Fibroblast of skin of right biceps (primary cell): ENCODE measurements at regions not wholly inside any gene's neighbourhood (a gene's known extent, or its start where the extent isn't known, plus 50 kb on each side); places are given as distances from the start of the nearest gene placed in this dataset.

Experiments
- DNase-seq: peaks from one replicate; pipeline ENCODE4 v3.0.0-alpha.2; 2013

GRCh38 chr4:133452678-133453077, 303.6 kb downstream of the PCDH10 start:
- no peak for DNase-seq

DNA sequence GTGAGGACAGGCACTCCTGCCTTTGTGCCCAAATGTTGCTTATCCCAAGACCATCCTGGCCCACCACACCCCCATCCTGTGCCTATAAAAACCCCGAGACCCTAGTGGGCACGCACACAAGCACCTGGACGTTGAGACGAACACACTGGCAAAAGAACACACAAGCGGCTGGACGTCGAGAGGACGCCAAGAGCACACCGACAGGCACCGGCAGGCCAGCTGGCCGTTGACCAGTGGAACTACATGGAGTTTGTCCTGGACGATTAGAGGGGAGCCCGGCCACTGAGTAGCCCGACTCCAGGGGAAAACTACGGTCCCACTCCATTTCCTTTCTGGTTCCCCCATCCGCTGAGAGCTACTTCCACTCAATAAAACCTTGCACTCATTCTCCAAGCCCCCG, 301.7 kb downstream of the PCDH10 start:
- DNase-seq: no peak

DNA sequence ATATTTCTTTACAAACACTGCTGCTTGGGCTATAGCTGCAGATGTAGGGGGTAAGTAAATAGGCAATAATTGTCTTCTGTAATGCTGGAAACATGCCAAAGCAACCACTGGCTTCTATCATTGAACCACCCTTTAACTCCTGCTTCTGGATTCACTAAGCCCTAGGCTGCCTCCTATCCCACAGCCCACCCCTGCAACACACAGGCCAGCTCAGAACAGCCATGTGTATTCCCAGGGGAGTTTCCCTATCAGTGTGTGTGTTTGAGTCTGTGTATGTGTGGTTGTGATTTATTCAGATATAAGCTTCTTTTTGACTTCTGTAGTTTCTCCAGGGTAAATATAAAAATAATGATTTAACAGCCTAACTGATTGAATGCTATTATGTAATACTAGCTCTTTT, 291.3 kb downstream of the PCDH10 start:
- DNase-seq: no peak

DNA sequence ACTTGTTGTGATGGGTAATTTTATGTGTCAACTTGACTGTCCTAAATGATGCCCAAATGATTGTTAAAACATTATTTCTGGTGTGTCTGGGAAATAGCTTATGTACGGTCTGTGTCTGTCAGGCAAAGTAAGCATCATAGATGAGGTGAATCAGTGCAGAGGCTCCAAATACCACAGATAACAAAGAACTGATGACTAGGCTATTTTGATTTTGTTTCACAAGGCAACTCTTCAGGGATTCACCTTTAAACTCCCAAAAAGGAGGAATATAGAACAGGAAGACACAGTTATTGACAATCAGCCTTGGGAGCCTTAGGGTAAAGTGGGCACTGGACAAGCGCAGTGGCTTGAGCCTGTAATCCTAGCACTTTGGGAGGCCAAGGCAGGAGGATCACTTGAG, 290.7 kb downstream of the PCDH10 start:
- DNase-seq: no peak

DNA sequence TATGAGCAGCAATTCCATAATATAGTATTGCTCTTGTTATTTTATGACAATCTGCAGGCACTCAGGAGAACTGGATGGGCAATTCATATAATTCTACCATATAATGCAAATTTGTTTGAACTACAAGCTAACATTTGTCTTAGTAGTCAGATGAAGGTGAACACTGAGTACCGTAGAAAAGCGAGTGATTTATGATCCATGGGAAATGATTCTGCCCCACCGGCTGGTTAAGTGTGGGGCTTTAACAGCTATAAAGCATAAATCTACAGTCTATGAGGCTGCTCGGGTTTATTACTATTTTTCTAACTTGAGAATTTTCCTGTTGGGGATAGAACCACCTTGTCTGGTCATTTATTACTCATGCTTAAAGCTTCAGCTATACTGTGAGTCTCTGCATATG, 275.5 kb downstream of the PCDH10 start:
- DNase-seq: no peak

GRCh38 chr4:133403913-133404312, 254.8 kb downstream of the PCDH10 start:
- DNase-seq: no peak

- peak; percentile 0 for DNase-seq
Measured at GRCh38 chr4:133402616-133403015, 253.5 kb downstream of the PCDH10 start.

DNA sequence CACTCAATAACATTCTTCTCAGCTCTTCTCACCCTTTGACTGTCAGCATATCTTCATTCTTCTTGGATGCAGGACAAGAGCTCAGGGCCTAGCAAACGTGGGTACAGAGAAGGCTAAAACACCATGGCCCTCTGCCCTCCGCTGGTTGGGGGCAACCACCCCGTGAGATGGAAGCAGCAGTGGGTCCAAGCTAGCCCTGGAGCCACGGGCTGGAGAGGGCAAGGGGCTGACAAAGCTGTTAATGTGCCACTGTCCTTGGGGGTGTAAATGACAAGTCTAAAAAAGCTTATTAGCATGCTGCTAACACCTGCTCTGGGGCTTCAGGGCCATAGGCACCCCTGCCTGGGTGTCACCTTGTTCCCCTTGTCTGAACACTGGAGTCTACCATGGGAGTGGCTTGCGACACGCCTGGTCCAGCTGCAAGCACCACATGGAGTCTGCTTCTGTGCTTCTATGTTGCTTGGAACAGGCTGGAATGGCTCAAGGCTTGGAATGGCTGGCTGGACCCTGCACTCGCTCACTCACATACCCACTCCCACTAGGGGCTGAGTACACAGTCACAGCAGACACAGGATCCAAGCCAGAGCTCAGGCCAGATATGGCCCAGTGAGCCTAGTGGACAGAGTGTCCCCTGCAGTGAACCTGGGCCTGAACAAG, 246.0 kb downstream of the PCDH10 start:
- no peak for DNase-seq

GRCh38 chr4:133390198-133390855, 241.2 kb downstream of the PCDH10 start:
- DNase-seq: no peak

DNA sequence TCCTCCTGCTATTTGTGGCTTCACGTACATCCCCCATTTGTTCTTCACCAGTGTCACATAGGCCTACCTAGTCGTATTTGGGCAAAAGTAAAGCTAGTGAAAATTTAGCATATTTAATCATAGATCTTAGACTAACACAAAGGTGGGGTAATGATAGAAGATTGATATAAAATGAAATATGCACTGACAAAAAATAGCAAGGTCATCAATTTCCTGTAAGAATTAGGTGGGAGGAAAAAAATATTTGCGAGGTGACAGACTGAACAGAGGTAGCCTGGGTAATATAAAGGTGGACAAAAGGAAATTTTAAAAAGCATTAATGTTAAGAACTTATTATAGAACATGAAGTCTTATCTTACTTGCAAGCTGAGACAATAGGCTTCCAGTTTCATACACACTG, 239.9 kb downstream of the PCDH10 start:
- DNase-seq: no peak

DNA sequence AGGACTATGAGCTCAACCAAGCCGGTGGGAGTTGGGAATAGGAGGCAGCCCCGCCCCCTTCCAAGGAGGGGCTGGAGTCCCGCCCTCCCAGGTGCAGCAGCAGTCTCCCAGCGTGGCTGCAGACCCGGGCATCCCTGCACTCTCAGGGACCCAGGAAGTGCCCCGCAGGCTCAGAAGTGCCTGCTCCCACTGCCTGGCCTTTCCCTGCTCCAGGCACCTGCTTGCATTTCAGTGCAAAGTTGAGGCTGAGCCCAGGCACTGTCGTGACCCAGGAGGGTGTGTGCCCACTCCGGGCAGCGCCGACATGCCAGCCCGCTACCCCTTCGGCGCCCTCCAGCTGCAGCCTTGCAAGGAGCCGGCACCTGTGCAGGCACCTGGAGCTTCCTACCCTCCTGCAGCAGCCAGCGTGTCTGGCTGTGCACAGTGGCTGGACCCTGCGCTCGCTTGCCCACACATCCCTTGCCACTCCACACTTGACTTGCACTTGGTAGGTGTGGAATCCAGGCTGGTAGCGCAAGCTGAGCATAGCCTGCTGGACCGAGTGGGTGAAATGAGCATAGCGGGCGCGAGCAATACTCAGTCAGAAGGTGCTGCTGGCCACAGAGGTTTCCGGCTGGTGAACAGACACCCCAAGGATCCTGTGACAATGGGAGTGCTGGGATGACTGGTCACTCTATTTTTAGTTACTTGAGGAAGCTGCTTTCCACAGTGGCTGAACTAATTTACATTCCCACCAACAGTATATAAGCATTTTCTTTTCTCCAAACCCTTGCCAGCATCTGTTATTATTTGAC, 236.3 kb downstream of the PCDH10 start:
- DNase-seq: no peak

DNA sequence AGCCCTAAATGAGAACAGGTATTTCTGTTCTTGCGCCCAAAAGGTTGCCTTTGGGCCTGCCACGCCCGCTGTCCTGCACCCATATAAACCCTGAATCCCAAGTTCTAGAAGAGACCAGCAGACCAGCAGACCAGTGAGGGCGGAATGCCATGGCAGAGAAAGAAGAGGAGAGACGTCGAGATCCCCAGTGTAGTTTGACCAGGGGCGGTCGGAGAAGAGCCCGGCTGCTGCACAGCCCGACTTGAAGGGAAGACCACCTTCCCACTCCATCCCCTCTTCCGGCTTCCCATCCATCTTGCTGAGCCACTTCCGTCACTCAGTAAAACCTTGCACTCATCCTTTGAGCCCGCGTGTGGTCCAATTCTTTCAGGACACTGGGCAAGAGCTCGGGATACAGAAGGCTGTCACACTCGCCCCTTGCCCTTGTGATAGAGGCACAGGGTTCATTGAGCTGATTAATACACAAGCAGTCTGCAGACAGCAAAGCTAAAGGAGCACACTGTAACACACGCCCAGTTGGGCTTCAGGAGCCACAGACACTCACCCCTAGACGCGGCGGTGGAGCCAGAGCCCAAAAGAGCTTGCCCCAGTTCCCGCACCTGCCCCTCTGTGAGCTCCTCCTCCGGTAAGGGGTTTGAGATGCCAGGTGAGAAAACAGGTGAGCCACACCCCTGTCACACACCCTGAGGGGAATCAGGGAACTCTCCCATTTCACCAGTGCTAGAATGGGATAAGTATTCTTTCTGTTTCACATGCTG, 230.8 kb downstream of the PCDH10 start:
- no peak for DNase-seq

DNA sequence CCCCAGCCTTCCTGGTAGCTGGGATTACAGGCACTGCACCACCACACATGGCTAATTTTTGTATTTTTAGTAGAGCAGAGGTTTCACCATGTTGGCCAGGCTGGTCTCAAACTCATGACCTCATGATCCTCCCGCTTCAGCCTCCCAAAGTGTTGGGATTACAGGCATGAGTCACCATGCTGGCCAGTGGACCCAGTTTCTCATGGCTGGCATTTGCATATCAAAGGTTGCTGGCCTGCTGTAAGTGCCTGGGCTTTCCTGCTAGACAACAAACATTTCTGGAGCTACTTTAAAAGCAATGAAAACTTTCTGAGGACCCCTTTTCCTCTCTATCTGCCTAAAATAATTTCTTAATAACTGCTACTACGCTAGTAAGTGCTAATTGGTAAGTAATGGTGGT, 228.2 kb downstream of the PCDH10 start:
- no peak for DNase-seq

DNA sequence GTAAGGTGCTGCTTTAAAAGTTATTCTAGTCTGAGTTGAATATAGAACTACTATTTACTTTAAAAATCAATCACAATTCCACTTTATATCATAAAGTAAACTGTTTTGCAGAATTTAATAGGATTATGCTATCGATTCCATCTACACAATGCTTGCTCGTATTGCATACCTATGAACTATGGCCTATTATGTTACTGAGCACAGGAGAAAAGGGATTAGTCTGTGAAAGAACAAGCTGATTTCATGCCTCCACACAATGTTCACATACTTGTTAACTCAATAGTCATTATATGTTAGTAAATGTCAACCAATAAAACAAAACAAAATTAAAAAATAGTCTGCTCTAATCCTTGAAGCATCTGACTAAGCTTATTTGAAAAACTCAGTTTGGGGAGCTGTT, 223.6 kb downstream of the PCDH10 start:
- no peak for DNase-seq

GRCh38 chr4:133355633-133356032, 206.5 kb downstream of the PCDH10 start:
- DNase-seq: no peak

- DNase-seq: no peak
Measured at GRCh38 chr4:133347409-133347808, 198.3 kb downstream of the PCDH10 start.

DNA sequence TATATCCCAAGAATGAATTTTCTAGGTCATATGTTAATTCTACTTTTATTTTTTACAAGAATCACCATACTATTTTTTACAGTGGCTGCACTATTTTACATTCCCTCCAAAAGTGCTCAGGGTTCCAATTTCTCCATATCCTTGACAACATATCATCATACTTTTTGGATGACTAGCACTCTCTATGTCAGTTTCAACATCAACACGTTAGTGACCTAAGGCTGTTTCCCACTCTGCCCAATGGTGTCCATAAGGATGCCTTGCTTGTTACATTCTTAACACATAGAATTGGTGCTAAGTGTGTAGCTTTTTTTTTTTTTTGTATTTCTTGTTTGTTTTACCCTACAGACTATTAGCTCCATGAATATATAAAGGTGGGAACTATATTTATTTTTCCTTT, 175.4 kb downstream of the PCDH10 start:
- no peak for DNase-seq

DNA sequence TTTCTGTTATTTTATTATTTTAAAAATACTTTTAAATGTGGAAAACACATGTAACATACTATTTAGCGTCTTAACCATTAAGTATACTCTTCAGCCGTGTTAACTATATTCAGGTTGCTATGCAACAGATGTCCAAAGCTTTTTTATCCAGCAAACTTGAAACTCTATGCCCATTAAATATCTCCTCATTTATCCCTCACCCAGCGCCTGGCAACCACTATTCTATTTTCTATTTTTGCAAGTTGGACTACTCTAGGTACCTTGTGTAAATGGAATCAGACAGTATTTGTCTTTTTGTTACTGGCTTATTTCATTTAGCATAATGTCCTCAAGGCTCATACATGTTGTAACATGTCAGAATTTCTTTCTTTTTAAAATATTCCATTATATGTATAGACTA, 174.6 kb downstream of the PCDH10 start:
- DNase-seq: no peak

- DNase-seq: peak; percentile 29
Measured at GRCh38 chr4:133320576-133321170, 171.6 kb downstream of the PCDH10 start.

DNA sequence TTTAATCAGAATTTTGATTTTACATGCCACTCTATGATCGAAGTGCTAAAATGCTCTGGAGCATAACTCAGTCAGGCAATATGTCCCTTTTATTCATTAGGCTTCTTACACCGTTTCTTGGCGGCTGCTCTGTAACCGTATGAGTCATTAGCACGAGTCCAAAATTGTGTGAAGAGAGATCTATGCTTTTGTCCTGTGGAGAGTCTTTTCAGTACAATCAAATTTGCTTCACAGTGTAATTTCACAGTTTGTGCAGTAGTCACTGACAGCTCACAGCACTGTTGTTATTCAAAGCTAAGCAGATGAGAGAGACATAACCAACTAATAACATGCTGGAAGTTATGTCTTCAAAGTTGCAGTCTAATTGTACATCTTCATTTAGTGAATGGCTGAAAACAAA, 167.8 kb downstream of the PCDH10 start:
- peak; percentile 8 for DNase-seq

DNA sequence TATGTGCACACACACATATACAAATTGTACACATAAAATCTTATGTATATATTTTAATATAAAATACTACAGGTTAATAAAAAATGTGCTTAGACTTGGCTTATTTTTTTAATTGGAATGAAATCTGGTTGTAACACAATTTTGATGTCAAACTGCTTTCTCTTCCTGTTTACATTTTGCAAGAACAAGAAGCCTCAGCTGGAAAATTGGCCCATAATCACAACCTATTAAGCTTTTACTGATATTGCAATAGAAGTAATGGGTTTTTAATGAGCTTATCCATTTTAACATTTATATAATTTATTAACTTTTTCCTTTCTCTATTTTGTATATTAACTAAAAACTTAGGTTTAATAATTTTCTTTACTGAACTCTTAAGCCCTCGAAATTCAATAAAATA, 165.9 kb downstream of the PCDH10 start:
- no peak for DNase-seq

DNA sequence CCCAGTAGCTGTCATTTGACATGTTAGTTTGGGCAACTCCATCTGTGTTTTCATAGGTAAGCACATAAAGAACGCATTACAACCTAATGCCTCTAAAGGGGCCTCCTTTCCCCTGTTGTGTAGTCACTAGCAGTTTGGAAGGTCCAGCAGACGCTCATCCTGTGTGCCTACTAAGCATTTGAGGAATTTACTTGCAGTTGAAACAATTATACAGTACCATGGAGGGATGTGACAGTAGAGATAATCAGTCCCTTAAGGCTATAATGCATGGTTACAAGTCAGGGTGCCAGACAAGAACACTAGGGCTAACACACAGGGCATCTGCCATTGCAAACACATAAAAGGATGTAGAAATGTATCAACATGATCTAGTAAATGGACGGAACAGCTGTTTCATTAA, 138.3 kb downstream of the PCDH10 start:
- no peak for DNase-seq

GRCh38 chr4:133278591-133278990, 129.5 kb downstream of the PCDH10 start:
- DNase-seq: no peak
